HEK293 (cell line): ENCODE measurements at regions not wholly inside any gene's neighbourhood (a gene's known extent, or its start where the extent isn't known, plus 50 kb on each side); places are given as distances from the start of the nearest gene placed in this dataset.

Source experiments
- CTCF ChIA-PET: fragments of 350-600 bp; formaldehyde crosslinking; extraction: SDS; loops from one replicate; lab custom pipeline; 2021; ENCODE audit warnings: antibody characterized with exemption; lab: Yijun Ruan, JAX
- POLR2A ChIA-PET: fragments of 300-600 bp; formaldehyde crosslinking; extraction: SDS; loops from one replicate; lab custom pipeline; 2020; ENCODE audit warnings: antibody characterized with exemption, inconsistent platforms; lab: Yijun Ruan, JAX
- H3K27ac ChIP-seq: fragments of 200-500 bp; sonication (Bioruptor generic); 2 replicates; pipeline ENCODE4 v1.5.1; 2014; ENCODE audit warnings: low read depth, low read length, control low read depth, inconsistent platforms; ENCODE audit errors: extremely low read depth
- H3K36me3 ChIP-seq, 2 experiments: fragments of 200-500 bp in 1 of 2; sonication (Bioruptor generic) in 1 of 2; 1 replicate in 1 of 2; 2 replicates in 1 of 2; pipeline ENCODE4 v1.5.1; 2014 to 2017; ENCODE audit warnings: inconsistent platforms in 2 of 2, low read length in 2 of 2; ENCODE audit not compliant: control insufficient read depth in 2 of 2, insufficient read depth in 1 of 2
- H3K4me1 ChIP-seq: fragments of 200-500 bp; sonication (Bioruptor generic); 2 replicates; pipeline ENCODE4 v1.5.1; 2014; ENCODE audit warnings: mild to moderate bottlenecking, low read length, inconsistent platforms; ENCODE audit not compliant: control insufficient read depth, insufficient read depth
- H3K4me3 ChIP-seq: 2 replicates; pipeline ENCODE4 v1.5.1; 2011; ENCODE audit warnings: low read depth, mild to moderate bottlenecking, control low read depth, low read length, moderate library complexity
- H3K9me3 ChIP-seq: fragments of 200-500 bp; sonication (Bioruptor generic); 2 replicates; pipeline ENCODE4 v1.5.1; 2014; ENCODE audit warnings: low read depth, low read length, inconsistent platforms; ENCODE audit not compliant: control insufficient read depth, insufficient read depth
- FEZF1 ChIP-seq: fragments of 450-650 bp; formaldehyde crosslinking; IDR thresholded peaks from 2 replicates; pipeline ENCODE4 v1.5.1; 2016; ENCODE audit warnings: missing biosample characterization, missing genetic modification characterization
- INSM2 ChIP-seq: fragments of 450-650 bp; formaldehyde crosslinking; IDR thresholded peaks from 2 replicates; pipeline ENCODE4 v1.5.1; 2016; ENCODE audit warnings: missing biosample characterization, missing genetic modification characterization
- KLF16 ChIP-seq: fragments of 450-650 bp; formaldehyde crosslinking; IDR thresholded peaks from 2 replicates; pipeline ENCODE4 v1.5.1; 2017; ENCODE audit warnings: missing biosample characterization, missing genetic modification characterization
- OVOL3 ChIP-seq: fragments of 450-650 bp; formaldehyde crosslinking; IDR thresholded peaks from 2 replicates; pipeline ENCODE4 v1.5.1; 2016; ENCODE audit warnings: missing biosample characterization, missing genetic modification characterization
- PATZ1 ChIP-seq: fragments of 450-650 bp; formaldehyde crosslinking; IDR thresholded peaks from 2 replicates; pipeline ENCODE4 v1.5.1; 2016; ENCODE audit warnings: missing biosample characterization, missing genetic modification characterization
- SETDB1 ChIP-seq: IDR thresholded peaks from one replicate; pipeline ENCODE4 v1.6.1; 2017; ENCODE audit warnings: mild to moderate bottlenecking, low read length, moderate library complexity, mixed read lengths; ENCODE audit not compliant: insufficient read length
- SP3 ChIP-seq: fragments of 450-650 bp; formaldehyde crosslinking; IDR thresholded peaks from 2 replicates; pipeline ENCODE4 v1.5.1; 2016; ENCODE audit warnings: missing biosample characterization, missing genetic modification characterization
- YY1 ChIP-seq: fragments of 450-650 bp; formaldehyde crosslinking; IDR thresholded peaks from 2 replicates; pipeline ENCODE4 v1.5.1; 2018; ENCODE audit warnings: missing biosample characterization, missing genetic modification characterization
- ZBTB10 ChIP-seq: fragments of 450-650 bp; formaldehyde crosslinking; IDR thresholded peaks from 2 replicates; pipeline ENCODE4 v1.5.1; 2016; ENCODE audit warnings: missing biosample characterization, missing genetic modification characterization
- ZFP37 ChIP-seq: fragments of 450-650 bp; formaldehyde crosslinking; IDR thresholded peaks from 2 replicates; pipeline ENCODE4 v1.5.1; 2016; ENCODE audit warnings: missing biosample characterization, missing genetic modification characterization
- ZNF146 ChIP-seq: fragments of 450-650 bp; formaldehyde crosslinking; IDR thresholded peaks from 2 replicates; pipeline ENCODE4 v1.5.1; 2016; ENCODE audit warnings: missing biosample characterization, missing genetic modification characterization
- ZNF155 ChIP-seq: fragments of 450-650 bp; formaldehyde crosslinking; IDR thresholded peaks from 2 replicates; pipeline ENCODE4 v1.5.1; 2016; ENCODE audit warnings: missing biosample characterization, missing genetic modification characterization
- ZNF174 ChIP-seq: fragments of 450-650 bp; formaldehyde crosslinking; IDR thresholded peaks from 2 replicates; pipeline ENCODE4 v1.5.0; 2017; ENCODE audit warnings: missing biosample characterization, mild to moderate bottlenecking, missing genetic modification characterization
- ZNF211 ChIP-seq: fragments of 450-650 bp; formaldehyde crosslinking; IDR thresholded peaks from 2 replicates; pipeline ENCODE4 v1.5.1; 2016; ENCODE audit warnings: low read depth, missing biosample characterization, missing genetic modification characterization
- ZNF239 ChIP-seq: fragments of 450-650 bp; formaldehyde crosslinking; IDR thresholded peaks from 2 replicates; pipeline ENCODE4 v1.5.1; 2016; ENCODE audit warnings: missing biosample characterization, missing genetic modification characterization
- ZNF292 ChIP-seq: fragments of 450-650 bp; formaldehyde crosslinking; IDR thresholded peaks from 2 replicates; pipeline ENCODE4 v1.5.1; 2016; ENCODE audit warnings: low read depth, missing biosample characterization, missing genetic modification characterization, borderline replicate concordance
- ZNF311 ChIP-seq: fragments of 450-650 bp; formaldehyde crosslinking; IDR thresholded peaks from 2 replicates; pipeline ENCODE4 v1.5.1; 2017; ENCODE audit warnings: missing biosample characterization, missing genetic modification characterization, borderline replicate concordance
- ZNF366 ChIP-seq: fragments of 450-650 bp; formaldehyde crosslinking; conservative IDR thresholded peaks from 2 replicates; pipeline ENCODE4 v1.5.1; 2016; ENCODE audit warnings: missing biosample characterization, missing genetic modification characterization
- ZNF488 ChIP-seq: fragments of 450-650 bp; formaldehyde crosslinking; IDR thresholded peaks from 2 replicates; pipeline ENCODE4 v1.5.1; 2016; ENCODE audit warnings: missing biosample characterization, missing genetic modification characterization
- ZNF629 ChIP-seq: fragments of 450-650 bp; formaldehyde crosslinking; IDR thresholded peaks from 2 replicates; pipeline ENCODE4 v1.5.1; 2017; ENCODE audit warnings: missing biosample characterization, missing genetic modification characterization
- ZNF707 ChIP-seq: fragments of 450-650 bp; formaldehyde crosslinking; IDR thresholded peaks from 2 replicates; pipeline ENCODE4 v1.5.1; 2016; ENCODE audit warnings: missing biosample characterization, missing genetic modification characterization
- ZNF768 ChIP-seq: fragments of 450-650 bp; formaldehyde crosslinking; IDR thresholded peaks from 2 replicates; pipeline ENCODE4 v1.5.1; 2018; ENCODE audit warnings: missing biosample characterization, mild to moderate bottlenecking, missing genetic modification characterization
- ZNF777 ChIP-seq: fragments of 450-650 bp; formaldehyde crosslinking; IDR thresholded peaks from 2 replicates; pipeline ENCODE4 v1.5.1; 2017; ENCODE audit warnings: missing biosample characterization, missing genetic modification characterization, borderline replicate concordance
- ZNF843 ChIP-seq: fragments of 450-650 bp; formaldehyde crosslinking; IDR thresholded peaks from 2 replicates; pipeline ENCODE4 v1.5.1; 2016; ENCODE audit warnings: missing biosample characterization, missing genetic modification characterization
- ZSCAN23 ChIP-seq: fragments of 450-650 bp; formaldehyde crosslinking; IDR thresholded peaks from 2 replicates; pipeline ENCODE4 v1.5.1; 2016; ENCODE audit warnings: missing biosample characterization, missing genetic modification characterization

- Histone ChIP-seq H3K36me3 (no peaks in the 10 kb centered on the region), H3K9me3 (no peaks in the 10 kb centered on the region), H3K27ac (no peak overlapping the region), H3K4me3 (no peak overlapping the region), H3K4me1 (no peaks in the 10 kb centered on the region)
- ChIA-PET POLR2A (interaction anchor here (0.7 kb wide), 1 partner anchor 749 kb away, joined by 4 read pairs; no protein-coding TSS in a partner anchor), CTCF (no interaction called here)
- no peak for TF ChIP-seq ZNF239 (tag by site-specific recombination)
- TF ChIP-seq ZNF707, result no peak
- TF ChIP-seq ZNF292 (tag by site-specific recombination), result no peak
- TF ChIP-seq ZNF843 (tag by site-specific recombination), result no peak
- no peak for TF ChIP-seq OVOL3 (tag by site-specific recombination)
- no peak for TF ChIP-seq ZNF311 (tag by site-specific recombination)
- TF ChIP-seq ZNF211 (tag by site-specific recombination), result no peak
- no peak for TF ChIP-seq ZFP37 (tag by site-specific recombination)
- TF ChIP-seq ZNF777 (tag by site-specific recombination), result no peak
- no peak for TF ChIP-seq ZNF146 (tag by site-specific recombination)
- no peak for TF ChIP-seq FEZF1 (tag by site-specific recombination)
- no peak for TF ChIP-seq INSM2
- no peak for TF ChIP-seq YY1 (tag by site-specific recombination)
- no peak for TF ChIP-seq ZNF629 (tag by site-specific recombination)
Measured at GRCh38 chr3:132867956-132868355, 145.7 kb upstream of the NPHP3 start.

GRCh38 chr3:132867526-132867925 is 145.3 kb upstream of the NPHP3 start:
- POLR2A ChIA-PET, result no interaction called here
- CTCF ChIA-PET, result no interaction called here

More at GRCh38 chr3:132867526-132867925, 145.3 kb upstream of the NPHP3 start:
- TF ChIP-seq PATZ1 (no peak), ZBTB10 (no peak), ZSCAN23 (tag by site-specific recombination) (no peak), ZNF768 (tag by site-specific recombination) (no peak), ZNF311 (tag by site-specific recombination) (no peak), ZNF488 (tag by site-specific recombination) (no peak), ZNF174 (tag by site-specific recombination) (no peak), SETDB1 (no peak), ZNF155 (no peak), SP3 (tag by site-specific recombination) (no peak), ZNF366 (tag by site-specific recombination) (no peak), KLF16 (no peak)
- H3K9me3 ChIP-seq, result no peaks in the 10 kb centered on the region
- no peak overlapping the region for H3K4me3 ChIP-seq
- H3K27ac ChIP-seq, result no peak overlapping the region
- no peaks in the 10 kb centered on the region for H3K36me3 ChIP-seq
- H3K4me1 ChIP-seq, result no peaks in the 10 kb centered on the region
